ENCODE measurements at regions not wholly inside any gene's neighbourhood (a gene's known extent, or its start where the extent isn't known, plus 50 kb on each side); places are given as distances from the start of the nearest gene placed in this dataset.

- DNase-seq (ENCODE audit: low read depth), result peak; percentile 82
- Histone ChIP-seq H3K4me3 (ENCODE audit: low read depth, low read length) (no peak overlapping the region), H3K27me3 (ENCODE audit: control insufficient read depth, insufficient read depth, low read length) (no peaks in the 10 kb centered on the region), H3K36me3 (ENCODE audit: control insufficient read depth, insufficient read depth, low read length) (no peaks in the 10 kb centered on the region)
- no peak for TF ChIP-seq CTCF (IDR thresholded peaks at IDR 0.05; ENCODE audit: insufficient read depth, low read length, poor library complexity, severe bottlenecking)
Measured at GRCh38 chr11:92376146-92376599, 151.6 kb downstream of the FAT3 start.

DNA sequence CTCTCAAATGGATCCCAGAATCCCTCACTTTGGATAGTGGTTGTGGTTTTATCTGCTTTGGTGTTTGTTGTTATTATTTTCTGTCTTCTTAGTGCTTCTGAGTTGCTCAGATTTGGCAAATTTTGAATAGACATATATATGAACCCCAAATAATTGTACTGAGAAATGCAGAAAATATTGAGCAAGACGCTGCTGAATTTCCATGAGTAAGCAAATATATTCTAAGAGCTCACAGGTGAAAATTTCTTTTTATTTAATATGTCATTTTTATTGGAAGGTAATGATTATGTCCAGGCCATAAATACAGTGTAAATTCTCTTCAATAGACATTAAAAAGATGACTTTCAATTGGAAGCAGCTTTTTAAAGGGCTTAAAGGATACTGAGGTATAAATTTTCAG lies 152.1 kb downstream of the FAT3 start:
- no peak for TF ChIP-seq CTCF (IDR thresholded peaks at IDR 0.05; ENCODE audit: insufficient read depth, low read length, poor library complexity, severe bottlenecking)
- no peak overlapping the region for H3K4me3 ChIP-seq (ENCODE audit: low read depth, low read length)
- H3K36me3 ChIP-seq (ENCODE audit: control insufficient read depth, insufficient read depth, low read length), result no peaks in the 10 kb centered on the region
- DNase-seq (ENCODE audit: low read depth), result no peak
- H3K27me3 ChIP-seq (ENCODE audit: control insufficient read depth, insufficient read depth, low read length), result no peaks in the 10 kb centered on the region

GRCh38 chr11:92380882-92381281 lies 156.3 kb downstream of the FAT3 start:
- Histone ChIP-seq H3K36me3 (ENCODE audit: control insufficient read depth, insufficient read depth, low read length) (no peaks in the 10 kb centered on the region), H3K4me3 (ENCODE audit: low read depth, low read length) (no peak overlapping the region), H3K27me3 (ENCODE audit: control insufficient read depth, insufficient read depth, low read length) (no peaks in the 10 kb centered on the region)
- TF ChIP-seq CTCF (IDR thresholded peaks at IDR 0.05; ENCODE audit: insufficient read depth, low read length, poor library complexity, severe bottlenecking), result no peak
- DNase-seq (ENCODE audit: low read depth), result peak; percentile 43

DNA sequence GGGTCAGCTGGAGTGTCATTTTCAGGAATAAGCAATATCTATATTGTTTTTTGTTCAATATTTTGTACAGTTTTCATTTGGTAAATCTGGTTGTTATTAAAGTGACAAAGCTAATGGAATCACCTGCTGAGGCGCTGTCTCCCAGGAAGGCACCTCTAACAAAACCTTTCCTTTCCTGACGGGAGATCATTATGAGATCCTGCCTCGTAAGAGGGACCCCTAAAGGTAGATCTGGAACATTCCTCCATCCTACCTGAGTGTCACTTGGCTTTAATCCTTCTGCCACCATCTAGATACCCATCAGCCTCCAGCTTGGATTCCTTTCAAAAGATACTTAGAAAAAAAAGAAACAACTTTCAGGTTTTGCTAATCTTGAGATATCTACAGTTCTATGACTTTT lies 157.7 kb downstream of the FAT3 start:
- DNase-seq (ENCODE audit: low read depth), result no peak
- TF ChIP-seq CTCF (IDR thresholded peaks at IDR 0.05; ENCODE audit: insufficient read depth, low read length, poor library complexity, severe bottlenecking), result no peak
- H3K4me3 ChIP-seq (ENCODE audit: low read depth, low read length), result no peak overlapping the region
- no peaks in the 10 kb centered on the region for H3K27me3 ChIP-seq (ENCODE audit: control insufficient read depth, insufficient read depth, low read length)
- no peaks in the 10 kb centered on the region for H3K36me3 ChIP-seq (ENCODE audit: control insufficient read depth, insufficient read depth, low read length)

DNA sequence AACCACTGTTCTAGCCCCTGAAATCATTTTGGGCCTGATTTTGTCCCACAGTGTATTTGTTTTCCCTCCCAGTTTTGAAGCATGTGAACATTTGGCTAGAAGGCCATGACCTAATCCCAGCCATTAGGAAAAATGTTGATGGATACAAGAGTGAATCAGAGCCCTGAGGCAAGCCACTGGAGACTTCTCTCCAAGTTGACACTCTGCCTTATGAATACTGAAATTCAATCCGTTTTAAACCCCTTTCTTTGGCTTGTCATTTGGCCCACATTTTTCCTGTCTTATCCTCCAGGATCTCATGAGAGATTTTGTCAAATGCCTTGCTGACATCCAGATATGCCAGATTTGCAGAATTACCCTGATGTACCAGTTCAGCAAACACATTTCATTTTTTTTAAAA lies 158.8 kb downstream of the FAT3 start:
- no peaks in the 10 kb centered on the region for H3K27me3 ChIP-seq (ENCODE audit: control insufficient read depth, insufficient read depth, low read length)
- H3K36me3 ChIP-seq (ENCODE audit: control insufficient read depth, insufficient read depth, low read length), result no peaks in the 10 kb centered on the region
- no peak overlapping the region for H3K4me3 ChIP-seq (ENCODE audit: low read depth, low read length)
- DNase-seq (ENCODE audit: low read depth), result peak; percentile 43
- no peak for TF ChIP-seq CTCF (IDR thresholded peaks at IDR 0.05; ENCODE audit: insufficient read depth, low read length, poor library complexity, severe bottlenecking)

GRCh38 chr11:92384358-92384757 lies 159.7 kb downstream of the FAT3 start:
- Histone ChIP-seq H3K36me3 (ENCODE audit: control insufficient read depth, insufficient read depth, low read length) (no peaks in the 10 kb centered on the region), H3K27me3 (ENCODE audit: control insufficient read depth, insufficient read depth, low read length) (no peaks in the 10 kb centered on the region), H3K4me3 (ENCODE audit: low read depth, low read length) (no peak overlapping the region)
- DNase-seq (ENCODE audit: low read depth), result peak; percentile 23
- no peak for TF ChIP-seq CTCF (IDR thresholded peaks at IDR 0.05; ENCODE audit: insufficient read depth, low read length, poor library complexity, severe bottlenecking)
